HG03066 (cell line): ENCODE measurements at regions not wholly inside any gene's neighbourhood (a gene's known extent, or its start where the extent isn't known, plus 50 kb on each side); places are given as distances from the start of the nearest gene placed in this dataset.

Source experiments
- ATAC-seq: cut with Tn5 transposase; IDR thresholded peaks from one replicate; pipeline ENCODE4 v1.9.1; 2021; ENCODE audit warnings: low read depth; ENCODE audit not compliant: unreplicated experiment

- no peak for ATAC-seq
These were observed 76.4 kb upstream of the HELT start for GRCh38 chr4:184941671-184942418.

GRCh38 chr4:184942444-184943425 is 75.6 kb upstream of the HELT start:
- no peak for ATAC-seq

DNA sequence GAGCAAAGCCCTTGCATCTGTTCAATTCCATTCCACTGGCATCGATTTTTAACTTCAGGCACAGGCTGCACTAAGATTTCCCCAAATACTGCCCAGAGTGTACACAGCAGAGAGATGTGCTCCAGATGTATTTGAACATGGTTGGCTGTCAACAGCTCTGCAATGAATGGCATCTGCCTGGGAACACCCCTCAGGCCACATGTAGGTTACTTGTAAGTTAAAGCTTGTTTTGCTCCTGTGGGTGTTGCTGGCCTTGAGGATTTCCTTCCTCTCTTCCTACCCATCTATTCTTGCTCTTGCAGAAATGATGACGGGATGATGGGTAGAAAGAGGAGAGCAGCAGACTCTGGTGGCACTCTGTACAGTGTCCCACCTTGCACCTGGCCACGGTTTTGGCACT is 69.3 kb upstream of the HELT start:
- no peak for ATAC-seq

DNA sequence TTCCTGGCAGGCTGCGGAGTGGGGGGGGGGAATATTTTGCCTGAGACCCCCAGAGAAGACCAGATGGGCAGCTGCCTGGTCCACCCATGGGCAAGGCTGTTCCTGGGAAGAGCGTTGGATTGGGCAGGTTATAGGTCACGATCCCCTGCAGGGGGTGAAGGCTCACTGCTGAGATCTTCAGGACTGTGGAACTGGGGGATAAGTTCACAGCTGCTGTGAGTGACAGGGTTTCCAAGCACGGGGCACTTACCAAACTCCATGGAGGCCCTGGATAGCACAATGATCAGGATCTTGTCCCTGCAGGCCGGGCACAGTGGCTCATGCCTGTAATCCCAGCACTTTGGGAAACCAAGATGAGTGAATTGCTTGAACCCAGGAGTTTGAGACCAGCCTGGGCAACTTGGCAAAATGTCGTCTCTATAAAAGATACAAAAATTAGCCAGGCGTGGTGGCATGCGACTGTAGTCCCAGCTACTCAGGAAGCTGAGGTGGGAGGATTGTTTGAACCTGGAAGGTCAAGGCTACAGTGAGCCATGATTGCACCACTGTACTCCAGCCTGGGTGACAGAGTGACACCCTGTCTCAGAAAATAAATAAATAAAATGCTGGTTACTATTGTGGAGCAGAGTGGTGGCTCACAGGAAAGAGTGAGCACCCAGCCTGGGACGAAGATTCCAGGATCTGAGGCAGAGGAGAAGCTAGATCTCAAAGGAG is 68.0 kb upstream of the HELT start:
- ATAC-seq: no peak

DNA sequence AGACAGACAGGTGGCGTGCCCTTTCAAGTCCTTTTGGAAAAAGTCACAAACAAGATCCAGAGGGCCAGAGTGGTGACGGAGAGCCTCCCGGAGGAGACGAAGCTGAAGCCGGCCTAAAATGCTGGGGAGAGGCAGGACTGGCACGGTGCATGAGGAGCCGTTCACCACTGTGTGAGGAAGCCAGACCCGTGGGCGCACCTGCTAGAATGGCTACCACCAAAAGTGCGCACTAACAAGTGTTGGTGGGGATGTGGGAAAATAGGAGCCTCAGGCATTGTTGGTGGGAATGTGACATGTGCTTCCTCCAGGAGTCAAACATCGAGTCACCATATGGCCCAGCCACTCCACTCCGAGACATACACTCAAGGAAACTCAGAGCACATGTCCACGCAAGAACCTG is 67.4 kb upstream of the HELT start:
- ATAC-seq: no peak

- no peak for ATAC-seq
These were observed 66.6 kb upstream of the HELT start for GRCh38 chr4:184951668-184952160.

GRCh38 chr4:184952522-184952921 is 65.8 kb upstream of the HELT start:
- no peak for ATAC-seq

GRCh38 chr4:184953421-184953945 is 64.8 kb upstream of the HELT start:
- no peak for ATAC-seq

DNA sequence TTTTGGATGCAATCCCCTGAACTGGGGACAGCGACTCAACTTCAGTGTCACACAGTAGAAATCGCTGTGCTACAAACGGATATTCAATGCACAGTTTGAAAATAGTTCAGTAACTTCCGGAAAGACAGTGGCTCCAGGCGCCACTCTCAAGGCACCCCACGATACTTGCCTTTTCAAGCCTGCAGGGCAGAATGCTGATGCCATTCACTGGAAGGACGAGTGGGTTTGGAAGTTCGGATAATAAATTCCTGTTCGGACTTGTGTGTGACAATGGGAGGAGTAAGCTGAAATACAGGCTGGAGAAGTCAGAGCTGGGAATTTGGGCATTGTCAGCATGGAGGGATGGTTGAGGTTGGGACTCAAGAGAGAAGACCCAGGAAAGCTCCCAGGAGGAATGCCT is 64.3 kb upstream of the HELT start:
- no peak for ATAC-seq

- no peak for ATAC-seq
These were observed 63.8 kb upstream of the HELT start for GRCh38 chr4:184954482-184954881.

GRCh38 chr4:184955116-184955515 is 63.2 kb upstream of the HELT start:
- ATAC-seq: no peak

DNA sequence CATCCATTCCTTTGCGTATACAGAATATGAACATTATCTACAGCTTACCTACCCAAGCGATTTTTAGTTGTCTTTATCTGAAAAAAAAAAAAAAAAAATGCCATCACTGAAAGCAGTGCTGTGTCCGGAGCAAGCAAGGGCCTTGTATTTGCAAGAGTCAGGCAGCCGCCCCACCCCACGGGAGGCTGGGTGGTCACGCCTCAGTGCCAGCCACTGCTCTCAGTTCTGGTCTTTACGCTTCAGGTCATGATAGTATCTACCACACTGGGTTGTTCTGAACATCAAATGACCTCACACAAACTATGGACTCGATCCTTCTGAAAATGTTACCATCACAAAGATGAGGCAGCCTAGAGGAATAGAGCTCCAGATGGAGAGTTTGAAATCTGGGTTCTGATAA is 62.7 kb upstream of the HELT start:
- no peak for ATAC-seq

- no peak for ATAC-seq
These were observed 60.7 kb upstream of the HELT start for GRCh38 chr4:184957446-184958115.

DNA sequence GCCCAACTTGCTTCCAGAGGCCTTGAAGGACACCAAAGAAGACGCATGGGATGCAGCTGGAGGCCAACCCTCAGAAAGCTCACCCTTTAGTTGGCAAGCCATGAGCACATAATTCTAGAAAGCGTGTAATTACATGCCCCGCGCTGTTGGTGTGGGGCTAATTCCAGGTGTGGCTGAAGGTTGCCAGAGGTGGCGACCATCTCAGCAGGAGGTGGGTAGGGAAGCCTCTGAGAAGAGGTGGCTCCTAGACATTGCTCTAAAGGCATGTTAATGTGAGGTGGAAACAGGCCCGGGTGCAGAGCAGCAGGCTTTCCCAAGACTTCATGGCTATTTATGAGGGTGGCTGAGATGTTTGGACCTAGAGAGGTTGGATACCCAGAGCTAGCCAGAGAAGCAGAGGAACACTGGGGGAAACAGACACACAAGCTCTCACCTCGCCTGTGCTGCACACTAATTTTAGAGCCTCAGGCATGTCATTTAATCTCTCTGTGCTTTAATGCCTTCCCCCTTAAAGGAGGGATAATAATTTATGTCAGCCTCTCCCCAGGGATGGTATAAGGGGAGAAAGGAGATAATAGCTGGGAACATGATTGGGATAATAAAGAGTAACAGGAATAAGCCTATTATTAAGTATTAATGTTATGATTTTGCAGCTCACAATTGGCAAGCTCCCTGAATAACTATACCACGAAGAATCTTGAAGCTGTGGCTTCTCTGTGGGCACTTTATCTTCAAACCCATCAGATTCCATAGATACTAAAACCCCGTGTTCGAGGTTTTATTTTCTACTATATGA is 60.0 kb upstream of the HELT start:
- no peak for ATAC-seq

- no peak for ATAC-seq
These were observed 59.4 kb upstream of the HELT start for GRCh38 chr4:184958923-184959210.

DNA sequence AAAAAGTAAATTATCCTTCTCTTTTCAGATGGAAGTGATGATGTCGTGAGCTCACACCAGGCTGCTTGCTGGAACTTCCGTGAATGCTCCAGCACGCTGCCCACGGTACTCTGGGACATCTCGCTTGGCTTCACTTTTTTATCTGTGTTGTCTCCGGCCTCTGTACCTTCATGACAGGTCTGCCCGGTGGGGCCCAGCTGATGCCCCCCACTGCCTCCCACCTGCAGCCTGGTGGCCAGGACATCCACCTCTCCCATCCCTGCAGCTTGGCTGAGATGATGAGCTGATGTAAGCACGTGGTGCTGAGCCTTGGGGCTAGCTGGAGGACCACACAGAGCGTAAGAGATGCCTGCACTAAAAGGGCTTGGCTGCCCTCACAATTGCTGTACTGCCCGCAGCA is 59.0 kb upstream of the HELT start:
- no peak for ATAC-seq

GRCh38 chr4:184959786-184960185 is 58.5 kb upstream of the HELT start:
- no peak for ATAC-seq

GRCh38 chr4:184960505-184960971 is 57.8 kb upstream of the HELT start:
- no peak for ATAC-seq

DNA sequence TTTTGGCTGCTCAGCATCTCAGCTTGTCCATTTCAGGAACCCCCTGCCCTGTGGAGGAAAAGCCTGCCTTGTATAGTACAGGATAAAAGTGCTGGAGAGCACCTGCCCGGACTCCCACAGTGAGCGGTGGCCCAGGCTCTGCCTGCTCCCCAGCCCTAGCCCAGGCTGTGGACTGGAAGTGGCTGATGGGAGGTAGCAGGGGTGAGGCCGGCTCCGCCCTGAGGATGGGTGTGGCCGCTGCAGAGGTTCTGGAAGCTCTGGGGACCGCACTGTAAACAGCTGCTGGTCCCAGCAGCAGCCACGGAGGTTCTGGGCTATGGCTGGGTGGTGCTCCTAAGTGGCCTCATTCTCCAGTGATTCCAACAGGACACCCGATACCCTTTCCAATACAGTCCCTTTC is 56.6 kb upstream of the HELT start:
- no peak for ATAC-seq
